GM21526 (cell line): ENCODE measurements at regions not wholly inside any gene's neighbourhood (a gene's known extent, or its start where the extent isn't known, plus 50 kb on each side); places are given as distances from the start of the nearest gene placed in this dataset.
"Not testable (repeated sequence)": the region's sequence is repeated elsewhere in the genome, so short reads cannot be mapped to it uniquely, and the experiment has no call there.

Experiments
- ATAC-seq: cut with Tn5 transposase; IDR thresholded peaks from one replicate; pipeline ENCODE4 v1.9.1; 2021; ENCODE audit warnings: moderate library complexity; ENCODE audit not compliant: unreplicated experiment, low FRiP score

GRCh38 chr15:59792359-59792758, 103.2 kb upstream of the BNIP2 start:
- ATAC-seq: no peak

- ATAC-seq: no peak
Measured at GRCh38 chr15:59791755-59792154, 102.6 kb upstream of the BNIP2 start.

- ATAC-seq: no peak
Measured at GRCh38 chr15:59791079-59791478, 102.0 kb upstream of the BNIP2 start.

- not testable (repeated sequence) for ATAC-seq
Measured at GRCh38 chr15:59786466-59786865, 97.3 kb upstream of the BNIP2 start.

- not testable (repeated sequence) for ATAC-seq
Measured at GRCh38 chr15:59785981-59786380, 96.9 kb upstream of the BNIP2 start.

- not testable (repeated sequence) for ATAC-seq
Measured at GRCh38 chr15:59783774-59784520, 94.8 kb upstream of the BNIP2 start.

- no peak for ATAC-seq
Measured at GRCh38 chr15:59779110-59779509, 90.0 kb upstream of the BNIP2 start.

GRCh38 chr15:59764775-59765174, 75.7 kb upstream of the BNIP2 start:
- ATAC-seq: no peak

GRCh38 chr15:59762558-59762957, 73.4 kb upstream of the BNIP2 start:
- ATAC-seq: no peak

GRCh38 chr15:59760256-59760655, 71.1 kb upstream of the BNIP2 start:
- not testable (repeated sequence) for ATAC-seq

- no peak for ATAC-seq
Measured at GRCh38 chr15:59751552-59752413, 62.7 kb upstream of the BNIP2 start.

- ATAC-seq: no peak
Measured at GRCh38 chr15:59746777-59747176, 57.7 kb upstream of the BNIP2 start.

GRCh38 chr15:59741274-59741906, 52.3 kb upstream of the BNIP2 start:
- ATAC-seq: no peak

GRCh38 chr15:59739557-59740186, 50.6 kb upstream of the BNIP2 start:
- no peak for ATAC-seq
